ENCODE measurements at regions not wholly inside any gene's neighbourhood (a gene's known extent, or its start where the extent isn't known, plus 50 kb on each side); places are given as distances from the start of the nearest gene placed in this dataset.

- DNase-seq (ENCODE audit: low read depth, low spot score), result no peak
- TF ChIP-seq CTCF (IDR thresholded peaks at IDR 0.05; ENCODE audit: low read depth, low read length), result no peak
- H3K4me3 ChIP-seq (ENCODE audit: low read depth, low read length), result no peak overlapping the region
- in situ Hi-C loops (cut with HindIII; ENCODE audit: low sequenced_read_pairs), result no loop called here
Measured at GRCh38 chr6:87922196-87922946, 125.3 kb upstream of the SPACA1 start.

- DNase-seq (ENCODE audit: low read depth, low spot score), result no peak
- in situ Hi-C loops (cut with HindIII; ENCODE audit: low sequenced_read_pairs), result no loop called here
- no peak overlapping the region for H3K4me3 ChIP-seq (ENCODE audit: low read depth, low read length)
- no peak for TF ChIP-seq CTCF (IDR thresholded peaks at IDR 0.05; ENCODE audit: low read depth, low read length)
Measured at GRCh38 chr6:87921034-87921433, 126.6 kb upstream of the SPACA1 start.

GRCh38 chr6:87920245-87920644, 127.4 kb upstream of the SPACA1 start:
- in situ Hi-C loops (cut with HindIII; ENCODE audit: low sequenced_read_pairs), result no loop called here
- no peak overlapping the region for H3K4me3 ChIP-seq (ENCODE audit: low read depth, low read length)
- no peak for TF ChIP-seq CTCF (IDR thresholded peaks at IDR 0.05; ENCODE audit: low read depth, low read length)
- DNase-seq (ENCODE audit: low read depth, low spot score), result no peak

- TF ChIP-seq CTCF (IDR thresholded peaks at IDR 0.05; ENCODE audit: low read depth, low read length), result no peak
- in situ Hi-C loops (cut with HindIII; ENCODE audit: low sequenced_read_pairs), result no loop called here
- DNase-seq (ENCODE audit: low read depth, low spot score), result no peak
- no peak overlapping the region for H3K4me3 ChIP-seq (ENCODE audit: low read depth, low read length)
Measured at GRCh38 chr6:87919416-87919815, 128.2 kb upstream of the SPACA1 start.

- no peak overlapping the region for H3K4me3 ChIP-seq (ENCODE audit: low read depth, low read length)
- in situ Hi-C loops (cut with HindIII; ENCODE audit: low sequenced_read_pairs), result no loop called here
- TF ChIP-seq CTCF (IDR thresholded peaks at IDR 0.05; ENCODE audit: low read depth, low read length), result no peak
- DNase-seq (ENCODE audit: low read depth, low spot score), result no peak
Measured at GRCh38 chr6:87919001-87919400, 128.6 kb upstream of the SPACA1 start.

- in situ Hi-C loops (cut with HindIII; ENCODE audit: low sequenced_read_pairs), result no loop called here
Measured at GRCh38 chr6:87918461-87918941, 129.1 kb upstream of the SPACA1 start.

More at GRCh38 chr6:87918461-87918941, 129.1 kb upstream of the SPACA1 start:
- no peak overlapping the region for H3K4me3 ChIP-seq (ENCODE audit: low read depth, low read length)
- no peak for TF ChIP-seq CTCF (IDR thresholded peaks at IDR 0.05; ENCODE audit: low read depth, low read length)
- no peak for DNase-seq (ENCODE audit: low read depth, low spot score)

All from astrocyte of the spinal cord (primary cell).